ELR (cell line): ENCODE measurements at regions not wholly inside any gene's neighbourhood (a gene's known extent, or its start where the extent isn't known, plus 50 kb on each side); places are given as distances from the start of the nearest gene placed in this dataset.

Experiments
- DNase-seq: peaks from one replicate; pipeline ENCODE4 v3.0.0-alpha.2; 2015; ENCODE audit warnings: low read depth

DNA sequence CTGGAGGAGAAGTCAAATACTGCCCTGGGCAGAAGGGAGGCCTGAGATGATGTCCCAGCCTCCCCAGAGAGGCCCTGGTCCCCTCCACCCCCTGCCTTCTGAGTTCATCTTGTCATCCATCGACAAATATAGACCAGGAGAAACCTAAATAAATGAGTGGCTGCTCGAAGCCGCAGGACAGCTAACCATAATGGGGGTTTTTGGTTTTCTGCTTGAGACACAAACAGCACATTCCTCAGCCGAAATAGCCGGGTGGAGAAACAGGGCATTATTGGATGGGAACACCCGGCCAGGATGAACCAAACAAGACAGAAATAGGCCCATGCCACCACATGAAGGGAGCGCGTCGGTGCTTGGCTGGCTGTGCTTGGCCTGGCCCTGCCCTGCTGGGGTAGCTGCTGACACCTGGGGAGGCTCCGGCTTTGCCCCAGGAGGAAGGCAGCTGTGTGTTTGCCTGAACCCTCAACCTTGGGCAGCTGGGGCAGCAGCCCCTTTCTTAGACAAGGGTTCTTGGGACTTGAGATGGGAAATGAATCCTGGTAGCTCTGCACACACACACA lies 188.1 kb downstream of the IRX5 start:
- no peak for DNase-seq

DNA sequence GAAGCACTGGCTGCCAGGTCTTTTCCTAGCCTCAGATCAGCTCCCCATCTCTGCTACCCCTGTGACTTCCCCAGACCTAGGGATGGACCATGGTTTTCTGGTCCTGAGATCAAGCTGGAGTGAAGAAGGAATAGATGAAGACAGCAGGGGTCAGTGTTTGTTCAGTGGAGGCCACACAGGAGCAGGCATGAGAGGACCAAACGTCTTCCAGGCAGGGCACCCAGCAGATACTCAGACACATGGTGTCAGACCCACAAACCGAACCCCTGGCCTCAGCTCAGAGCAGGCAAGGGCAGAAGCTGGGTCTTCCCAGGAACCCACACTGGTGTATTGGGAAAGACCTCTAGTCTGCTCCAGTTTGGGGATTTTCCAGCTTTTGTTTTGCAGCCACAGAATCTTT lies 189.7 kb downstream of the IRX5 start:
- DNase-seq = no peak

DNA sequence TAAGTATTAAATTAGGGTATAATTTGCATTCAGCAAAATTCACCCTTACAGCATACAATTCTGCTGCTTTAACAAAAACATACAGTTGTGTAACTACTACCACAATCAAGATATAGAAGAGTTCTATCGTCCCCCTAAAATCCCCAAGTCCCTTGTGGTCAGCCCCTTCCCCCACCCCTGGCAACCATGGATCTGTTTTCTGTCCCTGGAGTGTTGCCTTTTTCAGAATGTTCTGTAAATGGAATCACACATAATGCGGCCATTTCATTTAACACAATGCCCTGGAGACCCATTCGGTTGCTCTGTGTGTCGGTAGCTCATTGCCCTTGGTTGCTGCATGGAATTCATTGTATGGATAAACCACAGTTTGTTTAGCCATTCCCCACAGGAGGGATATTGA lies 190.2 kb downstream of the IRX5 start:
- DNase-seq = no peak

DNA sequence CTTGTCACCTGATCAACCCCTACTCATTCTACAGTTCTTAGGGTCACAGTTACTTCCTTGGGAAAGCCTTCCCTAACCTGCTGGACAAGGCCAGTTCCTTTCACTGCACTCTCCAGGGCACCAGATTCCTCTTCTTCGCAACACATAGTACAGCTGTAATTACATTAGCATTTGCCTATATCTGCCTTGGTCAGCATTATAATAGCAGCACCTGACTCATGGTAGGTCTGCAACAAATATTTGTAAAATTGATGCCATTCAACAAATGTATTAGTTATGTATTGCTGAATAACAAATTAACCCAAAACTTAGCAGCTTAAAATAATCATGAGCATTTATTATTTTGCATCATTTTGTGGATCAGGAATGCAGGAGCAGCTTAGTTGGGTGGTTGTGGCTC lies 193.0 kb downstream of the IRX5 start:
- no peak for DNase-seq

DNA sequence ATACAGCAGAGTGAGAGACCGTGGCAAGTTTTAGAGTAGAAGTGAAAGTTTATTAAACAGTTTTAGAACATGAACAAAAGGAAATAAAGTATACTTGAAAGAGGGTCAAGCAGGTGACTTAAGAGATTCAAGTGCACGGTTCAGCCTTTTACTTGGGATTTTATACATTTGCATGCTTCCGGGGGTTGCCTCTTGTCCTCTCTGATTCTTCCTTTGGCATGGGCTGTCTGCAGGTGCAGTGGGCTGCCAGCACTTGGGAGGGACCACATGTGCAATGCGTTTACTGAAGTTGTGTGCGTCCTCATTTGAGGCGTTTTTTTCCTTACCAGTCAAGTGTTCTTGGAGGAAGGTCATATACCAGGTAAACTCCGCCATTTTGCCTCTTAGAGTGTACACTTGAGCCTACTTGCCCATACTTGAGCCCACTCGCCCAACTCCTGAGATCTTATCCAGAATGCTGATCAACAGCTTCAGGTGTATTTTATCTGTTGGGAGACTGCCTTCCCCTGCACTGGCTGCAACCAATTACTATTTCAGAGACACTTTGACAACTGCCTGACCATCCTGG lies 195.2 kb downstream of the IRX5 start:
- no peak for DNase-seq

DNA sequence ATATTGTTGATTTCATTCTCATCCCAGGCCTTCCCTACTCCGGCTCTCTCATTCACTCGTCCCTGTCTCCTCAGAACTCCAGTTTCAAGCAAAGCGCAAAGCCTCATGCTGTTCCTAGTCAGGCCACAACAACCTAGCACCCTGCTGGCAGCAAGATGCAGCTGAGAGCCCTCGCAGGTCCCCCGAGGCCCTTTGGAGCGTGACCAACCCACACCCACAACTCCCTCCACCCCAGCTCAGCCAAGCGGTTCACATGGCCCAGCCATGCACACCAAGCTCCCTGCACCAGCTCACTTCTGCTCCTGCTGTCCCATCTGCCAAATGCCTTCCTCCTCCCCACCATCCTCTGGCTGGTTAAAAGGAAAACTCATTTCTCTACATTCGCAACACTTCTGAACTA lies 195.8 kb downstream of the IRX5 start:
- DNase-seq = no peak

DNA sequence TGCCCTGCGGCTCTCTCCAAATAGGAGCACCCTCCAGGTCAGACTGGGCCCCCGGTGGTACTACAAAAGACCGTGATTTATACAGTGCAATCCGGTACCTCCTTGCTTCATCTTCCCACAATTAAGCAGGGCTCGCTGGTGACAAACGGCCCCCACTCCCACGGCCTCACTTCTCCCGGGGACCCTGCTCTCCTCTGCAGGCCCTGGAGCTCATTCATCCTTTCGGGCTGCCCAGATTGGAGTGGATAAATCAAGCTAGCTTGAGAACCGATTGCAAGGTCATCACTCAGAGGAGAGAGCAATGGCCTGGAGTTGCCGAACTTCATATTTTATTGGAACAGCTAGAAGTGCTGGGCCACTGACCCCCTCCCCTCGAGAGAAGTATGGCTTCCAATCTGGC lies 193.5 kb upstream of the IRX6 start:
- DNase-seq = no peak

DNA sequence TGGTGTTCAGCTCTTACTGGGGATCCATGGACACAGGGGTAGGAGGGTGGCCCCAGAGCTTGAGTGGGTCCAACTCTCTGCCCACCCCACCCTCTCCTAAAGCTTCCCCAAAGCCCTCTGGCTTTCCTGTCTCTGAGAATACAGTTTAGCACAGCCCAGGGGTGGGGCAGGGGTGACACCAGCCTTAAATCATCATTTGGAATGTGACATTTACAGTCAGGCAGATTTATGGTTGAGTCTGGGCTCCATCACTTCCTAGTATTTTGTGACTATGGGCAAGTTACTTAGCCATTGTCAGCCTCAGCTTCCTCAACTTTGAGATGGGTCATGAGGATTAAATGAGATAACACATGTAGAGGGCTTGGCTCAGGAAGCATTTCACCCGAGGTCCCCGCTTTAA lies 193.1 kb upstream of the IRX6 start:
- DNase-seq = no peak

DNA sequence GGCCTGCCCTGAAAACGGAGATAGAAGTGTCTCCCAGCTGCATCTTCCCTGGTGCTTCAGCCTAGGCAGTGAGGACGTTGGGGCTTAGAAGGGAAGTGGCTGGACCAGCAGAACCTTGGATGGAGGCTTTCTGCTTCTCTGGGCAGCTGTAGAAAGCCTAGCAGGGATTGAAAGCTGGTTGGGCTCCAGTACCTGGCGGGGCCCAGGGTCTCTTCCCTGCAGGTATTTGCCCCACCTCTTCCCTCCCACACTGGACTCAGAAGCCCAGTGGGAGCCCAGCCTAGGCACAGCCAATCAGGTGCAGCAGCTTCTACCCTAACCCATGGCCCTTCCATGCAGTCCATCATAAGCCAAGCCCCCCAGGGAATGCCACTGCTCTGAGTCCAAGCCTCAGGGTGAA lies 190.3 kb upstream of the IRX6 start:
- no peak for DNase-seq

DNA sequence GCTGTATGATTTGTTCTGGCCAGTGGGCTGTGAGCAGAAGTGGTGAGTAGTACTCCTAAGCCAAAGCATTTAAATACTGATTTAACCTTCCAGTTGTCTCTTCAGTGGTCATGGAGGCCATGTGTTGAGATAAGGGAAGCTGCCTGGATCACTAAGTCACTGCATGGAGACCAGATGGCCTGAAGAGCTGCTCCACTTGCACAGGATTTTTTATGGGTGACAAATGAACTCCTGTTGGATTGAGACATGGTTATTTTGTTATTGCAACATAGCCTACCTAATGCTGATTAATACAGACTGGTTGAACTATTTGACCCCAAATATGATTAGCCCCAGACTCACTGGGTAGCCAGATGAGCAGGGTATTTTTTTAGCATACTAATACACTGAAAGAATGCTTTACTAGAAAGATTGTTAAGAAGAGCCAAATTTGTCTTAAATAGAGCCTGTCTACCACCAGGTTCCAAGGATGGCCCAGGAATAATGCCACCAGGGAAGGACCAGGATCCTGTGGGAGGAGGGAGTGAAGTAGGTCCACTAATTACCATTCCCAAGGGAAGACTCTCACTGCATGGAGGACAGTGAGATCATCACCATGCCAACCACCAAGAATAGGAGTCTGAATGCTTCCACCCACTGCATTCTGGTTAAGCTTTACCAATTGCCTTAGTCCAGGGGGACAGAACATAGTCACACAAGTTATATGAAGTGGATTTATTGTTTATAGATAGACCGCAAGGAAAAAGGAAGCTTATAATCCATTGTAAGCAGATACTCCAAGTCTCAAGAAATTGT lies 187.4 kb upstream of the IRX6 start:
- no peak for DNase-seq

DNA sequence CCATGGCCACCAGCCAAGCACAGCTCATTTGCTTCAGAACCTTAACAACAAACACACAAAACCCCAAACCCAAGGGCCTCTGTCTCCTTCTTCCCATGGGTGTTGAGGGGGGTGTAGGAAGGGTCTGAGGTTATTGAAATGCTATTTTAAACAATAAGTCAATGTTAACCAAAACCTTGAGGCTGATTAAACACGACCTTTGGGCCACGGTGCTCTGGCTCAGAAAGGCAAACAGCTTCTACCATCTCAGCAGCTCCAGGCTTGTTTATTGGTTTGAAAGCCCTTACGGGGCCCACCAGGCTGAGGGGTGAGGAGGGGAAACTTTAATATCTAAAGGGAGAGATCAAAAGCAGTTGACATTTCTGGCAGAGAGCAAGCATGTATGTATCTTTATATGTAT lies 185.7 kb upstream of the IRX6 start:
- no peak for DNase-seq

DNA sequence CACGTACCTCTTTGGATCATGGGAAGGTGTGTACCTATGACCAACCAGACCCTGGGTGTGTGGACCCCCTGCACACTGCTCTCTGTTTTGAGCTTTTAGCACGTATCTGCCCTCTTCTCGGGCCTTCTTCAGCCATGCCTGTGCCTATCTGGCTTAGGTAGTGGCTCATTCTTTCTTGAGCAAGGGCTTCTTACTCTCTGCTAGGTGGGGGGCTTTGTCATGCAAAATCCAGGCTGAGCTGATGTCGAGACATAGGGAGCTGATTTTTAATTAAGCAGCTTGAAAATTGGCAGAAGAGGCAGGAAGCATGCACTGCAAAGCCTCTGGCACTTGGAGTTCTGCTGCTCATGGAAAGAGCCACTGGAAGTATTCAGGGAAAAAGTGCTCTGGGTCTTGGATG lies 181.6 kb upstream of the IRX6 start:
- no peak for DNase-seq

DNA sequence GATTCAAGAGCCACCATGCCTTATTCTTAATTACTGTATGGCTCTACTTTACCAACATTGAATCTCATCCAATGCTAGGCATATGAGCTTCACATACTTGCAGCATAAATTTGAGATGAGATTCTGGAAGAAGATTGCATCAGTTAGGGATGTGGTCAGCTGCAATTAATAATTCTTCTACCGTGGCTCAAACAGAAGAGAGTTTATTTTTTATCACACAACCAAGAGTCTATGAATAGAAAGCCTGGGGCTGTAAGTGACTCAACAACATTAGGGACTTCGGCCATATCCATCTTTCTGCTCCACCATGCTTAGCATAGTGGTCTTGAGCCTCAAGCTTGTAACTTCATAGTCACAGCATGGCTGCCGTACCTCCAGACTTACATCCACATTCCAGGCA lies 179.4 kb upstream of the IRX6 start:
- DNase-seq = no peak

DNA sequence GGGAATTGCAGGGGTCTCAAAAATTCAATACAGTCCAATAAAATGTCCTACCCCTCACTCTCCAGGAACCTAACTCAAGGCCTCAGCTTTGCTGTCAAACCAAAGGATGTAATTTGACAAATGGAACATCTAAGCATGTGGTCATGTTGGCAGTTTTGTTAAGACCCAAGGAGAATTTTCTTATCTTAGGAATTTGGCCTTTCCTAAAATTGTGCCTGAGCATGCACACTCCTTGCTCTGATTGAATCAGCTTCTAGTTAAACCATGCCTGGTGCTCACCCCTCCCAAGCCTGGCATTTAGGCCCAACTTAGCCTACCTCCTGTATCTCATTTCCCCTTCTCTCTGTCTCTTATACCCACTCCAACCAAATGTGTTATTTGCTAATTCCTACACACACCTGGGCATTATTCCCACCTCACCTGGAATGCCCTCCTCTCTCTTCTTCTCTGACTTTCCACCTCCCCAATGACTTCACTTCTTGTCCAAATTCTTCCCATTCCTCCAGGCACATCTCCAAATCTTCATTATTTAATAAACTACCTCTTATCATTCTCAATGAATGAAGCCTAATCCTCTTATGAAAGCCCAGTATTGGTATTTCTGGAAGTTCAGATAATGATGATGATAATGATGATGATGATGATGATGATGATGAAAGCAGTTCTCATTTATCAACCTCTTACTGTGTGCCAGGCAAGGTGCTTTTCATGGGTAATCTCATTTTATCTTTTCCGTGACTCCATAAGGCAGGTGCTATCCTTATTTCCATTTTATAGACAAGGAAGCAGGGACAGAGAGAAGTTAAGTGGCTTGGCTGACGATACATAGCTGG lies 178.0 kb upstream of the IRX6 start:
- DNase-seq = no peak

DNA sequence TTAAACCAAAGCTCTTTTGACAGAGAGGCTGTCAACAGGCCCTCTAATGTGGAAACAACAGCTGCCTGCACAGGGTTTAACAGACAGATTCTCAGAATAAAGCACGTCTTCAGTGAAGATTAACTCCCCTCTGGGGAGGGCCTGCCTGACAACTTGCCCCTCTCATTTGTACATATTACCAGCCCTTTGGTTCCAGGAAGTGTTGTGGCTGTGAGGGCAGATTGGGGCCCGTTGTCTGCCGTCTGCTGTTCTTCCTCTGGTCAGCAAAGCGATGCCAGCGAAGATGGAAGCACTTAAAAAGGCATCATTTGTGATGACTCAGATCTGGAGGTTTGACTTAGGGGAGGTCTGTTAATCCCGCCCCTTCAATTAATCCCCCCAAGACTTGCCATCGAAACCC lies 177.0 kb upstream of the IRX6 start:
- DNase-seq = no peak

DNA sequence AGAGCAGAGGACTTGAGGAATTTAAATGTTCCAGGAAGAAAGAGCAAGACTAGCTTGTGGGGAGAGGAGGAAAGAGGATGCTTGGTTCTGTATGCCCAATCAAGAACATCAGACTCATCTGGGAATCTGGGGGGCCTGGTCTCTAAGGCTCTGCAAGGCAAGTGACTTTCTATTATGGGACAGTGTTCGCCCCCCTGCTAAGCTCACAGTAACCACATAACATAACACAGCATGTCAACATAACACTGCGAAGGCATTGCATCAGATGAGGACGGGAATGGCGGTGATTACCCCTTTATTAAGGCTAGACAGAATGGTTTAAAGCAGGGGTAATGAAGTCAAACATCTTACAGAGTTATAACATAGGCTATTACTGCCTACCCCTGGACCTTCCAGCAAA lies 176.6 kb upstream of the IRX6 start:
- no peak for DNase-seq

DNA sequence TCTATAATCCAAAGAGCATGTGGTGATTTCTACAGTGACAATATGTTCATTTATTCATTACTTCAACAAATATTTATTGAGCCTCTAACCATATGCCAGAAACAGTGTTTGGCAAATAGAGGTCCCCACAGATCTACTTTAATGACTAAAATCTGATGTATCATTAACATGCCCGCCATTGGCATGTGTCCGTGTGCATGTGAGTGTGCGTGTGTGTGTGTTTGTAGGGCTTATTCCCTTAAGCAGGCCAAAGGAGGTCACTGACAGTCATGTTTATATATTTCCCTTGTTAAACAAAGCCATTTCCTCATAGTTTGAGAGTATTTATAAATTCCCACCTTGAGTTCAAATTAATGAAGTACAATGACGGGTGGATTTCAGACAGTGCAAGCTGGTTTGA lies 174.4 kb upstream of the IRX6 start:
- DNase-seq = no peak

DNA sequence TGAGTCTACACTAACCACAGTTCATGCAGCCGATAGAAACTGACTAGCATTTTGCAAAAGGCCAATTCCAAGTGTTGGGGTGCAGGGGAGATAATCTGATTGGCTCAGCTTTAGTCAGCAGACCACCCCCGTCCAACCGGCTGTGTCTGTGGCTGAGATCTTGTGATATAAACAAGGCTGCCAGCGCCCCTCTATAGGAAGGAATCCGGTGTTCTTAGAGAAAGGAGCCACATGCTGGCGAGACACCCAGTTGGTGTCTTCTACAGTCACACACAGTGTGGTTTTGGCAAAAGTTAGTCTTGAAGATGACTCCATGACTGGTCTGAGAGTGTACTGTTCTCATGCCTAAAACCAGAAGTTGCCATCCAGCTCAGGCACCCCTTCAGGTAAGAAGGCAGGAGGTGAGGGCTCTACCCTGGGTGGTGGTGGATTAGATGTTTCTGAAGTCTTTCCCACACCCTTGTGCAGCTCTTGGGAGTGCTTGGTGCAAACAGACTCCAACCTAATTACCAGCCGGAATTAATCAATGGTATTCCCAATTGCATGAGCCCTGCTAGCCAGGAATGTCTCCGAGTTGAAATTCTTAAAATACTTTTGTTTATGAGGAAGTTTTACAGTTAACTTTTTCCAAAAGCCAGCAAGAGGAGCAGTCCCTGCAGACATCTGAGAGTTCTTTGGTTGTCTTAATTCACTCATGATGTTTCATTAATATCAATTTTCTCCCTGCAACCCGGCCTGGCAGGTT lies 172.3 kb upstream of the IRX6 start:
- no peak for DNase-seq

DNA sequence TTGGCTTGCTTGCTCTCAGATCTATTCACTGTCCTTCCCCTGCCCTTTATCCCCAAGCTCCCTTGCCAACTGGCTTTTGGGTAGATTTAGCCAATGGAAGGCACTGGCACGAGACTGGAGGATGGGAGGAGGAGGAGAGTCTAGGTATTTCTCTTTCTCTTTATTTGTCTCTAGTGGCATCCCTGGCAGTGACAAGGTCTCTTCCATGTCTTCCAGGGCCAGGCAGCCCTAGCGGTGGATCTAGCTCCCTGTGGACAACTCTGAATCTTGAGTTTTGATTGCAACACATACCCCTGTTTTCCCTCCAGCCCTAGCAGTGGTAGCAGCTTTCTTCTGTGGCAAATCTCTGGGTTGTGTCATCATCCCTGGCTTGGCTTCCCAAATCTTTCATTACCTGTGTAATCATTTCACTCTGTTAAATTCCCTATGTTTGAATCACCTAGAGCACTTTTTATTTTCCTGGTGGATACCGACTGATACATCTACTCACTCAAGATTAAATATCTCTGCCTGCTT lies 171.1 kb upstream of the IRX6 start:
- DNase-seq = no peak

DNA sequence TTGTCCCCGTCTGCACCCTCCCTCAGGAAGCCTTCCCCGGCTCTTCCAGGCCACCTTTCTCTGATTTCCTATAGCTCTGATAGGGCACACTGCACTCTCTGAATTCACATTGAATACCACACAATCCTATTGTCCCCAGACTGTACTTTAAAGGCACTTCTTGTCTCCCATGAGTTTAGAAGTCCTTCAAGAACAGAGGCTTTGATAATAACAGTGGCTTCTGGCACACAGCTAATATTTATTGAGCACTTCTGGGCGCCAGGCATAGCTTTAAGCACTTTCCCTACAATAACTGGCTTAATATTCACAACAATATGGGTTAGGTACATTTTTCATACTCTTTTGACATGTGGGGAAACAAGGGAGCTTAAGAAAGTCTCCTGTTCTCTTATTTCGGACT lies 169.7 kb upstream of the IRX6 start:
- DNase-seq = no peak

DNA sequence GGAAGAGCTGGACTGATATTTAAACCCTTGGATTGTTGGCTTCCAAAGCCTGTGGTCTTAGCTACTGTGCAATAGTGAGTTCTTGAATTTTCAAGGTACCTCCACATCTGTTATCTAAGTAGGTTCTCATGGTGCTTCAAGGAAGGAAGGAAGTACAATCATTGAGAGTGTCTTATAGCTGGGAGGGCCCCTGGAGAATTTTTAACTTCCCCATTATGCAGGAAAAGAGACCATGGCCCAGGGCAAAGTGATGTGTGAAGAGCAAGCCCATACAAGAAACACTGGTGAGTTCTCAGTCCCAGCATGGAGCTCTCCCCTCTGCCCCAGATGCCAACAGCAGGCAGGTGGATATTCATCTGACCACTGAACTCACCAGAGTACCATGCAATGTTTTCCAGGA lies 169.0 kb upstream of the IRX6 start:
- DNase-seq = no peak

DNA sequence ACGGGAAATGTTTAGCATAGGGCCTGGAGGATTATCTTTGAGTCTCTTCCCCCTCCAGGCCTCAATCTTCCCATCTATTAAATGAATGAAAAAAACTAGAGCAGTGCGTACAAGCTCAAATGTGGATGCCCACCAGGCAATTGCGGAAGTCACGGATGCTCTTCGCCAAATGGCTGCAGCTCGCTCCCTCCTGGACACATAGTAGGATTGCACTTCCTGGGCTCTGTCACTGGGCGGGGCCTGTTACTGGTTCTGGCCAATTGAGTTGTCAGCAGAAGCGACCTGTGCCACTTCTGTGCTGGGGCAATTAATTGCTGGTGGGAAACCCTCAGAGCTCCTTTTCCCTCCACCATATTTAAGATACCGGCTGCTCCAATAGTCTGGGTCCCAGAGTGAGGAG lies 168.2 kb upstream of the IRX6 start:
- DNase-seq = no peak
